H9 (cell line): ENCODE measurements at regions not wholly inside any gene's neighbourhood (a gene's known extent, or its start where the extent isn't known, plus 50 kb on each side); places are given as distances from the start of the nearest gene placed in this dataset.

Experiments used
- DNase-seq: peaks from one replicate; pipeline ENCODE4 v3.0.0-alpha.2; 2017
- H2AFZ ChIP-seq: one replicate; pipeline ENCODE4 v1.6.1; 2013; ENCODE audit warnings: mild to moderate bottlenecking, low read length, control low read depth, moderate library complexity
- H2AK5ac ChIP-seq: 2 replicates; pipeline ENCODE4 v1.6.1; 2013; ENCODE audit warnings: low read length, control low read depth, mixed read lengths; ENCODE audit not compliant: insufficient read length
- H2BK120ac ChIP-seq: one replicate; pipeline ENCODE4 v1.6.1; 2013; ENCODE audit warnings: low read depth, mild to moderate bottlenecking, low read length, control low read depth, inconsistent platforms; ENCODE audit not compliant: poor library complexity, severe bottlenecking
- H2BK12ac ChIP-seq: 2 replicates; pipeline ENCODE4 v1.6.1; 2013; ENCODE audit warnings: low read length, control low read depth, mixed read lengths, low read depth; ENCODE audit not compliant: insufficient read length
- H2BK15ac ChIP-seq: 2 replicates; pipeline ENCODE4 v1.6.1; 2013; ENCODE audit warnings: low read depth, low read length, control low read depth
- H2BK20ac ChIP-seq: one replicate; pipeline ENCODE4 v1.6.1; 2013; ENCODE audit warnings: low read depth, mild to moderate bottlenecking, low read length, control low read depth, inconsistent platforms; ENCODE audit not compliant: poor library complexity, severe bottlenecking
- H2BK5ac ChIP-seq: 2 replicates; pipeline ENCODE4 v1.6.1; 2013; ENCODE audit warnings: low read length, control low read depth, mixed read lengths; ENCODE audit not compliant: insufficient read length
- H3K14ac ChIP-seq: 2 replicates; pipeline ENCODE4 v1.6.1; 2013; ENCODE audit warnings: low read length, control low read depth; ENCODE audit not compliant: insufficient read depth
- H3K18ac ChIP-seq: 2 replicates; pipeline ENCODE4 v1.6.1; 2013; ENCODE audit warnings: low read depth, mild to moderate bottlenecking, mixed read lengths, low read length, control low read depth; ENCODE audit not compliant: insufficient read length
- H3K23ac ChIP-seq: 2 replicates; pipeline ENCODE4 v1.6.1; 2013; ENCODE audit warnings: low read length, control low read depth, mixed read lengths, low read depth; ENCODE audit not compliant: insufficient read length
- H3K23me2 ChIP-seq: 2 replicates; pipeline ENCODE4 v1.6.1; 2013; ENCODE audit warnings: low read depth, mild to moderate bottlenecking, mixed read lengths, low read length, control low read depth; ENCODE audit not compliant: insufficient read length, poor library complexity, severe bottlenecking
- H3K27ac ChIP-seq: 2 replicates; pipeline ENCODE4 v1.5.1; 2013; ENCODE audit warnings: low read length, control low read depth, mixed read lengths, low read depth; ENCODE audit not compliant: insufficient read length
- H3K27me3 ChIP-seq: 2 replicates; pipeline ENCODE4 v1.6.1; 2013; ENCODE audit warnings: low read length, control low read depth, inconsistent platforms; ENCODE audit not compliant: insufficient read depth
- H3K4ac ChIP-seq: 2 replicates; pipeline ENCODE4 v1.6.1; 2013; ENCODE audit warnings: low read depth, mild to moderate bottlenecking, control low read depth, inconsistent platforms, low read length, moderate library complexity
- H3K4me1 ChIP-seq: 2 replicates; pipeline ENCODE4 v1.6.1; 2013; ENCODE audit warnings: low read length, control low read depth, inconsistent platforms; ENCODE audit not compliant: insufficient read depth
- H3K4me2 ChIP-seq: 2 replicates; pipeline ENCODE4 v1.6.1; 2013; ENCODE audit warnings: low read length, control low read depth, mixed read lengths; ENCODE audit not compliant: insufficient read length, insufficient read depth
- H3K56ac ChIP-seq: 2 replicates; pipeline ENCODE4 v1.6.1; 2013; ENCODE audit warnings: low read depth, mild to moderate bottlenecking, mixed read lengths, low read length, control low read depth; ENCODE audit not compliant: insufficient read length
- H3K79me1 ChIP-seq: 2 replicates; pipeline ENCODE4 v1.6.1; 2013; ENCODE audit warnings: low read depth, mild to moderate bottlenecking, moderate library complexity, low read length, control low read depth, inconsistent platforms; ENCODE audit not compliant: insufficient read depth, poor library complexity, severe bottlenecking
- H3K79me2 ChIP-seq: 2 replicates; pipeline ENCODE4 v1.6.1; 2013; ENCODE audit warnings: low read length, control low read depth, inconsistent platforms; ENCODE audit not compliant: insufficient read depth
- H3K9ac ChIP-seq: 2 replicates; pipeline ENCODE4 v1.6.1; 2013; ENCODE audit warnings: low read length, control low read depth, mixed read lengths; ENCODE audit not compliant: insufficient read length; ENCODE audit errors: extremely low read depth
- H3K9me3 ChIP-seq: one replicate; pipeline ENCODE4 v1.6.1; 2013; ENCODE audit warnings: low read depth, low read length, inconsistent platforms; ENCODE audit not compliant: control insufficient read depth
- H3T11ph ChIP-seq: one replicate; pipeline ENCODE4 v1.6.1; 2013; ENCODE audit warnings: mild to moderate bottlenecking, low read length, control low read depth, inconsistent platforms
- H4K20me1 ChIP-seq: one replicate; pipeline ENCODE4 v1.6.1; 2013; ENCODE audit not compliant: control insufficient read depth, insufficient read length, insufficient read depth
- H4K5ac ChIP-seq: 2 replicates; pipeline ENCODE4 v1.6.1; 2013; ENCODE audit warnings: low read depth, mild to moderate bottlenecking, mixed read lengths, low read length, control low read depth; ENCODE audit not compliant: insufficient read length
- H4K8ac ChIP-seq: replicated peaks from 2 replicates; pipeline ENCODE4 v1.6.1; 2013; ENCODE audit warnings: low read length, control low read depth, mixed read lengths, low read depth; ENCODE audit not compliant: insufficient read length
- H4K91ac ChIP-seq: 2 replicates; pipeline ENCODE4 v1.6.1; 2013; ENCODE audit warnings: low read depth, mild to moderate bottlenecking, moderate library complexity, mixed read lengths, low read length, control low read depth; ENCODE audit not compliant: insufficient read length
- H3K27ac Mint-ChIP-seq, 3 experiments: 2 replicates in 2 of 3; 3 replicates in 1 of 3; pipeline ENCODE4 v1.8.0; 2020 to 2021; ENCODE audit warnings: mixed read lengths in 3 of 3, mild to moderate bottlenecking in 1 of 3, moderate library complexity in 1 of 3
- H3K27me3 Mint-ChIP-seq: 2 replicates; pipeline ENCODE4 v1.8.0; 2021; ENCODE audit warnings: low read depth, mild to moderate bottlenecking, moderate library complexity, mixed read lengths
- H3K36me3 Mint-ChIP-seq, 3 experiments: 2 replicates in 2 of 3; 3 replicates in 1 of 3; pipeline ENCODE4 v1.8.0; 2020 to 2021; ENCODE audit warnings: low read depth in 3 of 3, mixed read lengths in 3 of 3; ENCODE audit not compliant: insufficient read depth in 1 of 3
- H3K4me1 Mint-ChIP-seq, 2 experiments: 2 replicates each; pipeline ENCODE4 v1.8.0; 2020; ENCODE audit warnings: mixed read lengths in 2 of 2
- H3K4me3 Mint-ChIP-seq, 2 experiments: 2 replicates in 1 of 2; 3 replicates in 1 of 2; pipeline ENCODE4 v1.8.0; 2020 to 2021; ENCODE audit warnings: mild to moderate bottlenecking in 2 of 2, mixed read lengths in 2 of 2, moderate library complexity in 1 of 2
- H3K9me3 Mint-ChIP-seq, 2 experiments: 2 replicates in 1 of 2; 3 replicates in 1 of 2; pipeline ENCODE4 v1.8.0; 2020; ENCODE audit warnings: mild to moderate bottlenecking in 2 of 2, mixed read lengths in 2 of 2, moderate library complexity in 1 of 2
- CTCF ChIP-seq: fragments of 200-600 bp; sonication (generic); conservative IDR thresholded peaks from 3 replicates; pipeline ENCODE4 v1.8.0; 2021; ENCODE audit warnings: antibody characterized with exemption, mild to moderate bottlenecking
- WGBS: extraction: QIAGEN DNeasy Blood & Tissue Kit; methylation state at CpG from one replicate; pipeline ENCODE4 v1.1.7; 2013; ENCODE audit warnings: missing lambda C conversion rate, low lambda C conversion rate, mixed read lengths; ENCODE audit not compliant: insufficient read length; ENCODE audit errors: extremely low coverage; 5-methylcytosine and 5-hydroxymethylcytosine counted together

- no peak for TF ChIP-seq CTCF
- WGBS = no CpG with 5 or more reads among the region's 2 CpGs
- H3K27ac ChIP-seq = no peak overlapping the region
These were observed 102.0 kb upstream of the THRB start for GRCh38 chr3:24596626-24597025.

More at GRCh38 chr3:24596626-24597025, 102.0 kb upstream of the THRB start:
- Histone ChIP-seq H3K23me2 (no peaks in the 10 kb centered on the region), H3K9ac (no peak overlapping the region), H2AFZ (no peak overlapping the region), H3K4ac (no peak overlapping the region), H4K91ac (no peak overlapping the region), H3K23ac (no peak overlapping the region), H3K79me2 (no peaks in the 10 kb centered on the region), H3K79me1 (no peaks in the 10 kb centered on the region), H2BK12ac (no peak overlapping the region), H3K27me3 (no peaks in the 10 kb centered on the region), H3K4me1 (no peaks in the 10 kb centered on the region), H4K5ac (no peak overlapping the region), H2BK15ac (no peak overlapping the region), H2BK20ac (no peak overlapping the region), H2BK120ac (no peak overlapping the region), H3K14ac (no peak overlapping the region), H2AK5ac (no peak overlapping the region), H4K8ac (no peak overlapping the region), H2BK5ac (no peak overlapping the region), H4K20me1 (no peaks in the 10 kb centered on the region), H3K56ac (no peak overlapping the region), H3T11ph (no peak overlapping the region), H3K9me3 (no peaks in the 10 kb centered on the region), H3K4me2 (no peak overlapping the region), H3K18ac (no peak overlapping the region)
- DNase-seq = no peak
- Mint-ChIP-seq H3K27ac (no peak overlapping the region), H3K4me3 (no peak overlapping the region), H3K4me1 (peaks cover 6 to 15% of the 10 kb centered on the region in 2 experiments), H3K9me3 (no peaks in the 10 kb centered on the region), H3K36me3 (no peaks in the 10 kb centered on the region), H3K27me3 (no peaks in the 10 kb centered on the region)
